HCT116 (cell line): ENCODE measurements at regions not wholly inside any gene's neighbourhood (a gene's known extent, or its start where the extent isn't known, plus 50 kb on each side); places are given as distances from the start of the nearest gene placed in this dataset.

Experiments used
- ATAC-seq: fragments of 200-7000 bp; cut with Tn5 transposase; 2 replicates; pipeline ENCODE4 v1.9.1; 2020; ENCODE audit warnings: mild to moderate bottlenecking, moderate library complexity
- BruUV-seq: library from RNA; stranded (reverse); fragments of 400-500 nt; replicated peaks from 2 replicates; lab custom pipeline; 2021; lab: Mats Ljungman, UMichigan
- CTCF ChIA-PET: fragments of 300-600 bp; sonication (Branson Sonifier 250); formaldehyde crosslinking; loops from one replicate; lab custom pipeline; 2021; ENCODE audit warnings: antibody characterized with exemption; lab: Charles Lee
- POLR2A ChIA-PET: fragments of 300-600, 350-600 bp; sonication (Branson Sonifier 250); formaldehyde crosslinking; loops from one replicate; lab custom pipeline; 2021; ENCODE audit warnings: antibody characterized with exemption; lab: Charles Lee
- RAD21 ChIA-PET, 2 experiments: fragments of 300-600 bp; sonication (Branson Sonifier 250); formaldehyde crosslinking; loops; one replicate each; lab custom pipeline; 2023; ENCODE audit warnings: low total read pairs in 2 of 2; ENCODE audit not compliant: uncharacterized antibody in 2 of 2, unreplicated experiment in 2 of 2, low non-redundant PET in 1 of 2; lab: Charles Lee
- DNase-seq: peaks from one replicate; pipeline ENCODE4 v3.0.0-alpha.2; 2010; ENCODE audit warnings: low read depth, low spot score
- H2AFZ ChIP-seq: fragments of 200-600 bp; shearing (Covaris generic), sonication (generic); 2 replicates; pipeline ENCODE4 v1.6.1; 2017; ENCODE audit warnings: low read depth, mixed run types, mixed read lengths, antibody characterized with exemption, low read length; ENCODE audit not compliant: poor library complexity, severe bottlenecking
- H3K27ac ChIP-seq: 2 replicates; pipeline ENCODE4 v1.5.1; 2012; ENCODE audit warnings: low read depth, low read length
- H3K27me3 ChIP-seq: fragments of 200-600 bp; sonication (generic); 2 replicates; pipeline ENCODE4 v1.6.1; 2016; ENCODE audit warnings: mixed run types, low read length, mixed read lengths; ENCODE audit not compliant: insufficient read depth
- H3K36me3 ChIP-seq, 2 experiments: fragments of 200-500 bp in 1 of 2; fragments of 200-600 bp in 1 of 2; sonication (Bioruptor generic) in 1 of 2; sonication (generic) in 1 of 2; 2 replicates each; pipeline versions ENCODE4 v1.5.1 to v1.6.1; 2014 to 2016; ENCODE audit warnings: low read length in 2 of 2, inconsistent platforms in 1 of 2, mixed read lengths in 1 of 2, mixed run types in 1 of 2; ENCODE audit not compliant: insufficient read depth in 2 of 2, control insufficient read depth in 1 of 2
- H3K4me1 ChIP-seq, 2 experiments: fragments of 200-600 bp in 1 of 2; sonication (generic) in 1 of 2; 2 replicates each; pipeline versions ENCODE4 v1.5.1 to v1.6.1; 2012 to 2017; ENCODE audit warnings: low read length in 2 of 2, inconsistent platforms in 1 of 2, mild to moderate bottlenecking in 1 of 2, mixed read lengths in 1 of 2, mixed run types in 1 of 2, moderate library complexity in 1 of 2; ENCODE audit not compliant: insufficient read depth in 2 of 2, control insufficient read depth in 1 of 2
- H3K4me2 ChIP-seq: fragments of 200-600 bp; sonication (generic); 2 replicates; pipeline ENCODE4 v1.6.1; 2017; ENCODE audit warnings: mixed run types, low read length, mixed read lengths
- H3K4me3 ChIP-seq, 2 experiments: fragments of 200-600 bp in 1 of 2; sonication (generic) in 1 of 2; replicated peaks in 1 of 2; 2 replicates each; pipeline ENCODE4 v1.5.1; 2011 to 2016; ENCODE audit warnings: low read length in 2 of 2, control low read depth in 1 of 2, low read depth in 1 of 2, mild to moderate bottlenecking in 1 of 2, mixed read lengths in 1 of 2, mixed run types in 1 of 2
- H3K79me2 ChIP-seq: fragments of 200-600 bp; sonication (generic); 2 replicates; pipeline ENCODE4 v1.6.1; 2017; ENCODE audit warnings: mild to moderate bottlenecking, mixed run types, low read length, moderate library complexity, mixed read lengths; ENCODE audit not compliant: insufficient read depth
- H3K9ac ChIP-seq: fragments of 200-600 bp; sonication (generic); 2 replicates; pipeline ENCODE4 v1.6.1; 2016; ENCODE audit warnings: low read length, mixed read lengths
- H3K9me2 ChIP-seq: fragments of 200-600 bp; sonication (generic), shearing (Covaris generic); 2 replicates; pipeline ENCODE4 v1.6.1; 2017; ENCODE audit warnings: mixed run types, mild to moderate bottlenecking, moderate library complexity; ENCODE audit not compliant: insufficient read depth
- H3K9me3 ChIP-seq, 2 experiments: fragments of 200-500 bp in 1 of 2; fragments of 200-600 bp in 1 of 2; sonication (Bioruptor generic) in 1 of 2; sonication (generic) in 1 of 2; 2 replicates each; pipeline ENCODE4 v1.6.1; 2014 to 2017; ENCODE audit warnings: low read length in 2 of 2, mixed read lengths in 2 of 2, inconsistent platforms in 1 of 2, low read depth in 1 of 2, mild to moderate bottlenecking in 1 of 2, mixed run types in 1 of 2, moderate library complexity in 1 of 2; ENCODE audit not compliant: control insufficient read depth in 1 of 2, insufficient read depth in 1 of 2
- H4K20me1 ChIP-seq: fragments of 200-600 bp; sonication (generic), shearing (Covaris generic); 2 replicates; pipeline ENCODE4 v1.6.1; 2017; ENCODE audit warnings: mixed run types, mild to moderate bottlenecking, moderate library complexity; ENCODE audit not compliant: insufficient read depth
- CBX3 ChIP-seq: IDR thresholded peaks from 2 replicates; pipeline ENCODE4 v1.6.1; 2012; ENCODE audit warnings: low read depth
- CEBPB ChIP-seq: IDR thresholded peaks from 2 replicates; pipeline ENCODE4 v1.6.1; 2012; ENCODE audit warnings: low read depth
- CTCF ChIP-seq, 3 experiments: fragments of 200-600 bp in 1 of 3; sonication (generic) in 1 of 3; IDR thresholded peaks in 2 of 3; conservative IDR thresholded peaks in 1 of 3; 2 replicates each; pipeline ENCODE4 v1.5.1; 2012 to 2017; ENCODE audit warnings: low read depth in 2 of 3, low read length in 2 of 3, antibody characterized with exemption in 1 of 3, borderline replicate concordance in 1 of 3, control low read depth in 1 of 3, mild to moderate bottlenecking in 1 of 3, mixed read lengths in 1 of 3, mixed run types in 1 of 3, moderate library complexity in 1 of 3; ENCODE audit not compliant: insufficient read depth in 1 of 3
- EGR1 ChIP-seq: IDR thresholded peaks from 2 replicates; pipeline ENCODE4 v1.6.1; 2012; ENCODE audit warnings: low read depth
- ELF1 ChIP-seq: IDR thresholded peaks from 2 replicates; pipeline ENCODE4 v1.6.1; 2012; ENCODE audit warnings: low read depth, borderline replicate concordance
- EZH2 ChIP-seq: fragments of 200-600 bp; sonication (generic); IDR thresholded peaks from 2 replicates; pipeline ENCODE4 v1.6.1; 2017; ENCODE audit warnings: antibody characterized with exemption, mixed run types
- EZH2phosphoT487 ChIP-seq: fragments of 200-600 bp; IDR thresholded peaks from 2 replicates; pipeline ENCODE4 v1.6.1; 2018; ENCODE audit warnings: antibody characterized with exemption, borderline replicate concordance
- FOSL1 ChIP-seq: IDR thresholded peaks from 2 replicates; pipeline ENCODE4 v1.6.1; 2012; ENCODE audit warnings: low read depth
- JUND ChIP-seq: IDR thresholded peaks from 2 replicates; pipeline ENCODE4 v1.6.1; 2012
- POLR2A ChIP-seq: IDR thresholded peaks from 2 replicates; pipeline ENCODE4 v1.7.0; 2011; ENCODE audit warnings: borderline replicate concordance; ENCODE audit not compliant: insufficient read depth, insufficient read length; ENCODE audit errors: extremely low read depth
- RAD21 ChIP-seq: IDR thresholded peaks from 2 replicates; pipeline ENCODE4 v1.6.1; 2012; ENCODE audit warnings: low read depth, mild to moderate bottlenecking
- SIN3A ChIP-seq: IDR thresholded peaks from 2 replicates; pipeline ENCODE4 v1.6.1; 2012; ENCODE audit warnings: low read depth
- SP1 ChIP-seq: IDR thresholded peaks from 2 replicates; pipeline ENCODE4 v1.6.1; 2012; ENCODE audit warnings: low read depth
- TCF7L2 ChIP-seq: IDR thresholded peaks from 2 replicates; pipeline ENCODE4 v1.7.0; 2011; ENCODE audit warnings: borderline replicate concordance, inconsistent platforms; ENCODE audit not compliant: insufficient read depth, insufficient read length; ENCODE audit errors: extremely low read depth
- YY1 ChIP-seq: IDR thresholded peaks from 2 replicates; pipeline ENCODE4 v1.6.1; 2011; ENCODE audit warnings: low read length, low read depth, moderate library complexity, mild to moderate bottlenecking; ENCODE audit not compliant: insufficient replicate concordance; ENCODE audit errors: extremely low read depth
- ZBTB33 ChIP-seq: IDR thresholded peaks from 2 replicates; pipeline ENCODE4 v1.6.1; 2011; ENCODE audit warnings: mild to moderate bottlenecking, low read length, moderate library complexity; ENCODE audit not compliant: insufficient replicate concordance; ENCODE audit errors: extremely low read depth
- ZFX ChIP-seq: fragments of 450-650 bp; IDR thresholded peaks from 2 replicates; pipeline ENCODE4 v1.6.1; 2017
- ZNF274 ChIP-seq: fragments of 200-500 bp; sonication (Bioruptor generic); IDR thresholded peaks from 2 replicates; pipeline ENCODE4 v1.6.1; 2014; ENCODE audit warnings: mild to moderate bottlenecking, low read depth, low read length, inconsistent platforms
- intact Hi-C: fragments of 100-400 bp; cut with micrococcal nuclease; formaldehyde crosslinking; loops from 2 replicates; pipeline ENCODE4 v1.10.0; 2022
- TF ChIP-seq, protein P1 (sequence below): IDR thresholded peaks from 2 replicates; pipeline ENCODE4 v1.6.1; 2012; ENCODE audit warnings: low read depth

- TF ChIP-seq FOSL1, result no peak
- no peak for TF ChIP-seq SIN3A
- TF ChIP-seq JUND, result no peak
- TF ChIP-seq, all 23 proteins: peak for 0
These were observed 89.5 kb upstream of the TRPC3 start (continued) for GRCh38 chr4:122041312-122041711.

DNA sequence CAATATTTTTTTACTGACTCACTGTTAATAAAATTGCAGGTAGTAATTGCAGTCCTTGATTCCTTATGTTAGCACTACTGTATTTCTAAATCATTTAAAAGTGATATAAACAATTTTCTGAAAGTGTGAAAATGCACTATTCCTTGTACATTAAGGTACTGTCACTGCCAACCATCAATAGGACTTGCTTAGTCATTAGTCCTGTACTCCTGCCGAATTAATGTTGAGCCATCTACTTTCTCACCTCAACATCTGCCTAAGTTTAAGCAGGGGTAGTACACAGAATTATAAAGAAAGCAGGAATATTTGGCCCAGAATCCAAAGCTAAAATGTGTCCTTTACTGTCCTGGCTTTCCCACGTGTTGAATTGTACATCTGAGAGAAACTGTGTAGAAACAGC lies 87.0 kb upstream of the TRPC3 start:
- Histone ChIP-seq H3K4me2 (peak overlapping the region; percentile 38), H3K79me2 (no peaks in the 10 kb centered on the region), H3K27ac (no peak overlapping the region), H2AFZ (peak overlapping the region; percentile 81), H3K9ac (no peak overlapping the region), H3K4me1 (peaks cover 3 to 18% of the 10 kb centered on the region in 2 experiments; a peak in 3 of 4 replicates), H3K36me3 (no peaks in the 10 kb centered on the region), H4K20me1 (no peaks in the 10 kb centered on the region), H3K4me3 (no peak overlapping the region), H3K9me2 (no peaks in the 10 kb centered on the region), H3K9me3 (no peaks in the 10 kb centered on the region), H3K27me3 (no peaks in the 10 kb centered on the region)
- BruUV-seq, result no TSS peak
- DNase-seq (no peak), ATAC-seq (0 out of 2 replicates have a peak, but pooled peaks have one; percentile 22)
- POLR2A ChIA-PET, result no interaction called here
- RAD21 ChIA-PET, result no interaction called here
- intact Hi-C loops, result no loop called here
- CTCF ChIA-PET, result no interaction called here
- TF ChIP-seq POLR2A (no peak), EGR1 (no peak), CEBPB (no peak), ZFX (no peak), CTCF (IDR thresholded peaks at IDR 0.05 in 2 of 3, conservative IDR thresholded peaks at IDR 0.05 in 1 of 3; ENCODE audit: borderline replicate concordance in 1 of 3, insufficient read depth in 1 of 3, low read depth in 2 of 3, low read length in 2 of 3) (no peak), FOSL1 (no peak), SP1 (no peak; the same call in 1 of the 2 replicates), SIN3A (no peak), ZNF274 (no peak), TCF7L2 (no peak), RAD21 (no peak), CBX3 (no peak), ZBTB33 (no peak), ELF1 (no peak), EZH2phosphoT487 (no peak), JUND (no peak), YY1 (no peak), EZH2 (no peak)
- TF ChIP-seq, protein P1, sequence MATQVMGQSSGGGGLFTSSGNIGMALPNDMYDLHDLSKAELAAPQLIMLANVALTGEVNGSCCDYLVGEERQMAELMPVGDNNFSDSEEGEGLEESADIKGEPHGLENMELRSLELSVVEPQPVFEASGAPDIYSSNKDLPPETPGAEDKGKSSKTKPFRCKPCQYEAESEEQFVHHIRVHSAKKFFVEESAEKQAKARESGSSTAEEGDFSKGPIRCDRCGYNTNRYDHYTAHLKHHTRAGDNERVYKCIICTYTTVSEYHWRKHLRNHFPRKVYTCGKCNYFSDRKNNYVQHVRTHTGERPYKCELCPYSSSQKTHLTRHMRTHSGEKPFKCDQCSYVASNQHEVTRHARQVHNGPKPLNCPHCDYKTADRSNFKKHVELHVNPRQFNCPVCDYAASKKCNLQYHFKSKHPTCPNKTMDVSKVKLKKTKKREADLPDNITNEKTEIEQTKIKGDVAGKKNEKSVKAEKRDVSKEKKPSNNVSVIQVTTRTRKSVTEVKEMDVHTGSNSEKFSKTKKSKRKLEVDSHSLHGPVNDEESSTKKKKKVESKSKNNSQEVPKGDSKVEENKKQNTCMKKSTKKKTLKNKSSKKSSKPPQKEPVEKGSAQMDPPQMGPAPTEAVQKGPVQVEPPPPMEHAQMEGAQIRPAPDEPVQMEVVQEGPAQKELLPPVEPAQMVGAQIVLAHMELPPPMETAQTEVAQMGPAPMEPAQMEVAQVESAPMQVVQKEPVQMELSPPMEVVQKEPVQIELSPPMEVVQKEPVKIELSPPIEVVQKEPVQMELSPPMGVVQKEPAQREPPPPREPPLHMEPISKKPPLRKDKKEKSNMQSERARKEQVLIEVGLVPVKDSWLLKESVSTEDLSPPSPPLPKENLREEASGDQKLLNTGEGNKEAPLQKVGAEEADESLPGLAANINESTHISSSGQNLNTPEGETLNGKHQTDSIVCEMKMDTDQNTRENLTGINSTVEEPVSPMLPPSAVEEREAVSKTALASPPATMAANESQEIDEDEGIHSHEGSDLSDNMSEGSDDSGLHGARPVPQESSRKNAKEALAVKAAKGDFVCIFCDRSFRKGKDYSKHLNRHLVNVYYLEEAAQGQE, result no peak
